Stimulated activated CD4-positive, alpha-beta T cell treated with anti-CD3 and anti-CD28 coated beads, Interleukin-1b, Interleukin-23, amount 100 ng/mL, for 1 hour (primary cell): ENCODE measurements at regions not wholly inside any gene's neighbourhood (a gene's known extent, or its start where the extent isn't known, plus 50 kb on each side); places are given as distances from the start of the nearest gene placed in this dataset.
"Not testable (repeated sequence)": the region's sequence is repeated elsewhere in the genome, so short reads cannot be mapped to it uniquely, and the experiment has no call there.

Experiments used
- DNase-seq, 2 donors: peaks; one replicate each; pipeline ENCODE4 v3.0.0-alpha.2; 2020; ENCODE audit warnings: low read depth in 2 of 2

DNA sequence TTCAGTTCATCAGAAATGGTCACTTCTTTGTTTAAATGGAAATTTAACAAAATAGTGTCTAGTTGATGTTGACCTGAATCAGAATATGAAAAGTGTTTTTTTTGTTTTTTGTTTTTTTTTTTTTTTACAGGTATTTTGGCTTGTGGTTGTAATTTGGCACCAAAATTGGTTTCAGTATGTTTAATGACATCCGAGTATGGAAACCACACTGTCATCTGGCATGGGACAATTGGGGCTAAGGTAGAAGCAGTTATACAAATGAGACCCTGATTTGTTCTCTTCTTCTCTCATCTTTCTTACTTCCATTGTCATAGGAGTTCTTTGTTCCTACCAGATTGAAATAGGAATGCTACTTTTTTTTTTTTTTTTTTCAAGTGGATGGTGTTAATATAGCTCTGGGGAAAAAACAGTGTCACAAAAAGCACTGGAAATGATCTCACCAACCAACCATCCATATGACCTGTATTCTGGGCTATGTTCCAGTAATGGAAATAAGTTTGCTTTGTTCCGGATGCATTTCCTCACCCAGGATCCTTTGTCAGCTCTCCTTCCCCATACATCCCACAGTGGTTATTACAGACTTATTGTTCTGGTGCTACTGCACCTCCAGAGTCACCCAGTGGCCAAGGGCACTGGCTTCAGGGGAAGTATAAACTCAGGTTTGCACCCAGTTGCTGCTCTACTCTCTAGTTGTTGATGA lies 95.8 kb downstream of the ATXN3L start:
- DNase-seq: no peak

DNA sequence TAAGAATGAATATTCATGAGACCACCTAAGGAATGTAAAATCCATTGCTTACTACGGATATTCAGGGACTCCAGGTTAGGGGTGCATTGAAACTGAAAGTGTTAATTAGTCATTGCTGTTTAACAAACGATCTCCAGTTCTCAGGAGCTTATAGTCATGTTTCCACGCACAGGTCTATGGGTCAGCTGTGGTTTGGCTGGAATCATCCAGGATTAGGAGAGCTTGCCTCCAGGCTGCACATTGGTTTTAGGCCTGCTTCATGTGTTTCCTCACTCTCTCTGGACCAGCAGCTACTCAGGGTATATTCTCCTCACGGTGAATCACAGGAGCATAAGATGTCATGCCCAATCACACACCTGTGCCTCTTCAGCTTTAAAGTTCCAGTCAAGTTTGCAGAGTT lies 98.9 kb downstream of the ATXN3L start:
- DNase-seq: no peak

DNA sequence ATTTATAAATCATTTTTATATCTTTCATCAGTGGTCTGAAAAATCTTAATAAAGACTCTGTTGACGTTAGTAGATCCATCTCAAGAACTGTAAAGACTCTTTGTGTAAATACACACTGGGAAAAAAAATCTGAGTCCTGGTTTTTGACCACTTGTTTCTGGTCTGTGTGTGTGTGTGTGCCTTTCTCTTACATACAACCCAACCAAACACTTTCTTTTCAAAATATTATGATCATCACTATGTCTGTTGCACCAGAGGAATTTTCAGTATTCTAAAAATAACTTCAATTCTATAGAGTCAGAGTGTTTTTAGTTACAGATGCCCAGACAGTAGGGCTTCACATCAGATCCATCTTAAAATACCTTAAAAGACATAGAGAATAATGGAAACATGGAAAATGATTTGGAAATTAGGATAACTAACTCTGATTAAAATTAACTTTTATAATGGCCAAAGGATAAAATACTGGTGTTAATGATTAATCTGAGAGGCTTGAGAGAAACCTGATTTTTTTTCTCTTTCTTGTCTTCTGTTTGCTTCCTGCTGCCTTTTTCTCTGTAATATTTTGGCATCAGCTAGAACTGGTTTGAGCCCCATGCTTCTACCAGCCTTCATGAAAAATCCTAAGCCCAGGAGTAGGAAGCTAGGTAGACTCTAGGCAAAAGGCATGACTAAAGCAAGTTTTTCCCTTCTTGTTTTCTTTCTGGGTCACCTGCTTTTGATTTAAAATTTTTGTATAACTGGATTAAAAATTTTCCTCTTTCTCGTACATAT lies 99.7 kb downstream of the ATXN3L start:
- DNase-seq: no peak

DNA sequence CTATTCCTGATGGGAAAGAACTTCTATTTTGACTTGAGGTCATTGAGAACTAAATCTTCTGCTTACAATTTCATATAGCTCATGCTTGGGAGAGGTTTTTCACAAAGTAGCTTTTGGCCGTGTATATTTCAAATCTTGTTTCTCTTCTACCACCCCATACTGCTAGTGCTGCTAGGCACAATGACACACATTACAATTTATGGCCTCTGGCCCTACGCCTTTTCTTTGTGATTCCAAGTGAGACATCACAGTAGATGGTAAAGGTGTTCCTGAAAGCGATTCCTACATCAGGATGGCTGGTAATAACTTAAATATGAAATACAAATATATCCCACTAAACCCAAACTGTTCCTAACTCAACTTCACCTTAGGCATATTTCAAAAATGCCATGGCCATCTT lies 101.1 kb downstream of the ATXN3L start:
- DNase-seq: no peak

DNA sequence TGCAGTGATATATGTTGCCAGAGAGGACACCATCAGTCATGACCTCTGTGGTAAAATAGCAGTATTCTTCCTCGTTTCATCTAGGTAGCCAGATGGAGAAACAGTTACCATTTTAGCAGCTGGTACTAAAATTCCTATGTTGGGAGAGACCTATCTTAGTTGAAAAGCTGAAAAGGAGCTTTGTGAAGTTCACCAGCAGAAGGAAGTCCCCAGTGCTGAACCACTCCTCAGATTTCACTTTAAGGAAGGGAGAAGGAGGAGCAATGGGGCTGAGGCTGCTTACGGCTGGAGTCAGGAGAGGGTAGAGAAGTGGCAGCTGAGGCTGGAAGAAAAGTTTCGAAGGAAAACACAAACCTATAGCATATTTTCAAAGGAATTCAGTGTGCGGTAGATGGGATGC lies 103.7 kb downstream of the ATXN3L start:
- DNase-seq: no peak

DNA sequence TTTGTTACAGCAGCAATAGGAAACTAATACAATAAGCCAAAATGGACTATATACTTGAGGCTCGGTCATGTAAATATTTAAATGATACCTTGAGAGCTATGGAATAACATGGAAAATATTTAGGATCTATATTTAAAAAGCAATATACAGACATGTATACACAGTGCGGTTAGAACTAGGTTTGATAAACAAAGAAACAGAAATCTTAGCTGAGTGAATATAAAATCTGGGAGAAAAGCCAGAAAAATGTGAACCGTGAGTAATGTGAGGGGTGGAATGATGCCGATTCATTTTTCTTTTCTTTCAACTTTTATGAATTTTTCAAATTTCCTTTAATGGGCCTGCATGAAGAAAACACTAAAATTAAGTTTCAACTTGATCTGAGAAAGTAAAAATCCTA lies 104.1 kb downstream of the ATXN3L start:
- no peak for DNase-seq

DNA sequence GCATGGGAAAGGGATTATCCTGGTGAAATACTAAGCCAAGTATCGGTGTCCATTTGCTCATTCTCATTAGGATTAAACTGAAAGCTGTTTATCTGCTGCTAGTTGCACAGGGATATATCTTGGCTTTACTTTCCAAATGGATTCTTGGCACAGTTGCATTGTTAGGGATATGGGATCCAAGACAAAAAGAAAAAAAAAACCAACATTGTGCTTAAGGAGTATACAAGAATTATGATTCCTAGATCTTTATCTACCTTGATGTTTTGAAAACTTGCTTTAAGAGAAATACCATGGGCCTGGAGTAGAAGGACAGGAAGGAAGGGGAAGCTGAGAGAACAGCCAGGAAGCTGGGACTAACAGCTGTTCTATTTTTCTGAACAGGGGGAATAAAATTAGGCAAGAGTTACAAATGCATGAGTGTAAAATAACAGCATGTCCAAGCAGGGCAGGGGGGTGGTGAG lies 107.6 kb downstream of the ATXN3L start:
- no peak for DNase-seq

DNA sequence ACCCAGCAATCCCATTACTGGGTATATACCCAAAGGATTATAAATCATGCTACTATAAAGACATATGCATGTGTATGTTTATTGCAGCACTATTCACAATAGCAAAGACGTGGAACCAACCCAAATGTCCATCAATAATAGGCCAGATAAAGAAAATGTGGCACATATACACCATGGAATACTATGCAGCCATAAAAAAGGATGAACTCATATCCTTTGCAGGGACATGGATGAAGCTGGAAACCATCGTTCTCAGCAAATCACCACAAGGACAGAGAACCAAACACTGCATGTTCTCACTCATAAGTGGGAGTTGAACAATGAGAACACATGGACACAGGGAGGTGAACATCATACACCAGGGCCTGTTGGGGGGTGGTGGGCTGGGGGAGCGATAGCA lies 109.7 kb downstream of the ATXN3L start:
- not testable (repeated sequence) for DNase-seq

DNA sequence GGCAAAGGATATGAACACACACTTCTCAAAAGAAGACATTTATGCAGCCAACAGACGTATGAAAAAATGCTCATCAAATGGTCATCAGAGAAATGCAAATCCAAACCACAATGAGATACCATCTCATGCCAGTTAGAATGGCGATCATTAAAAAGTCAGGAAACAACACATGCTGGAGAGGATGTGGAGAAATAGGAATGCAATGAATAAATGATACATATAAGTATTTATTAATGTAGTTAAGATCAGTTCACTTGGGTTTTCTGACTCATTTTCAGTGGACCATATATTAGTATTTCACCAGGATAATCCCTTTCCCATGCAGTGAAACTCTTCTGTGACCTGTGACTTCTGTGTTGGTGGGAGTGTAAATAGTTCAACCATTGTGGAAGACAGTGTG lies 110.1 kb downstream of the ATXN3L start:
- DNase-seq: not testable (repeated sequence)

DNA sequence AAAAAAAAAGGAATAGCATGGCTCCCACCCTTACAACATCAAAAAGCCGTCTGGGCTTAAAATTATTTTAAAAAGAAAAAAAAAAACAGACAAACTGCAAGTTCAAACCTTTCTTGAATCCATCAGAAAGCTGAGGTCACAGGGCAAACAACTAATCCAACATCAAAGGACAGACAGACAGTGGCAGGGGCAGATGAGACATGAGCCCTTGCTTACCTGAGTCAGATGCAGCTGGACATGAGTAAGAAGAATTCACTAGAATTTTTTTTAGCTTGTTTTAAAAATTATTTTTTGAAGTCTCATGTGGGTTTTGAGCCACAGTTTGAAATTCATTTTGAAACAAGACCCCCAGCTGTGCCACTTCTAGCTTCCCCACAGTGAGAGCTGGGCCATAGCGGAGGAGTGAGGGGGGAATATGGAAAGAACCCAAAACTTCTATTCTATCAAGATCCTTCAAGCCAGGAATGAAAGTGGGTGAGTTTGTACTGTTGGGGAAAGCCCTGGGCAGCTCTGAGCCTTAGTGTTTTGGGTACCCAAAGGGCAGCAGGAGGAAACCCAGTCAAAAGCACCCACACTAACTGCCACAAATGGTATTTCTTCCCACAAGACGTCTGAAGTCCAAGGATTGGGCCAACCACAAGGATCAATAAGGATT lies 111.4 kb downstream of the ATXN3L start:
- DNase-seq: no peak

DNA sequence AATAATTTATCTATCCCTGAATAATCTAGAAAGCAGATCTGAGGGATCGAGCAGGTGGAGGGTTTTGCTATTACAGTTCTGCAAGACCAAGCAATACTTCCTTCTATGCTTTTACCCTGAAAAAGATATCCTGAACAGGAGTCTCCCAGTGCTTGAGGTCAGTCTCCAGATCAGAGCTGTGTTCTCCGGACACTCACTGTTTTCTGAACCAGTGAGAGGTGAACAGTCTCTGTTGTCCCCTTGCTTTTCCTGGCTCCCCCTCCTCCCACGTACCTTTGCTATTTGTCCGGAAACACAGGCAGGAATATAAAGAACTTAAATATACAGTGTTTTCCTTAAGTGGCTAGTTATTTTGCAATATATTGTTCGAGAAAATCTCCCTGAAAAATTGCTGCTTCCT lies 116.6 kb downstream of the ATXN3L start:
- DNase-seq: no peak

DNA sequence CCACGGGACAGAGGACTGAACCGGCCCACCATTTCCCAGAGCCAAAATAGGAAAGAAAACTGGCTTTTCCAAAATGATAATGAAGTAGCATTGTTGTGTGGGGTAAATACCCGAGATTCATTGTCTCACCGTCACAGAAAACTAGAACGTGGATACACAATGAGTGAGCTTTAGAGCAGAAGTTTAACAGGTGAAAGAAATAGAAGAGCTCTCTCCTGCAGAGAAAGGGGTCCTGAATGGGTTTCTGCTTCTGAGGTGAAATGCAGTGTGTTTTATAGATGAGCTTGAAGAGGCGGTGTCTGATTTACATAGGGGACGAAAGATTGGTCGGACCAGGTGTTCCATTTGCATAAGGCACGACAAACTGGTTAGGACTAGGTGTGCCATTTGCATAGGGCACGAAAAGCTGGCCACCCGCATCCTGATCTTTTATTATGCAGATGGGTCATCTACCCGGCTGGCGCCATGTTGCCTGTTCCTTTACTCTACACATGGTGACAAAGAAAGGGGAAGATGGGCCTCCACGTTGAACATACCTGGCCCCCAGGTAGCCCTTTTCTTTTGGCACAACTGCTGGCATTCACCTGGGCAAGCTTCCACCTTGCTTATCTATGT lies 118.1 kb downstream of the ATXN3L start:
- no peak for DNase-seq

DNA sequence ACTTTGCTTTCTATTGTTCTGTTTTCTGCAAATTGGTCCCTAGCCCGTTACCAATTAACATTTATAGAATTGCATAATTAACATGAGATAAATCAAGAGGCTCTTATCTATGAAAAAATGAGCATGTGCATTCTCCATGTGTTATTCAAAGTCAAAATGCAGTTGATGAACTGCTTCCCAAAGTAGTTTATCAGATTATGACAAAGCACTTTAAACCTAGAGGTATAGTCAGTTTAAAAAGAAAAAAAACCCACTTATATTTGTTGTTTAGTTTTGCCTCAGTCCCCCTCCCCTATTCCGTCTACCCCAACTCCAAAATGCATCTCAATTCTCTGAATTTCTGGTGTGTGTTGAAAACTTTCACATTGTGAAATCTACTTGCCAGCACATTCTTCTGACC lies 119.5 kb downstream of the ATXN3L start:
- DNase-seq: no peak

DNA sequence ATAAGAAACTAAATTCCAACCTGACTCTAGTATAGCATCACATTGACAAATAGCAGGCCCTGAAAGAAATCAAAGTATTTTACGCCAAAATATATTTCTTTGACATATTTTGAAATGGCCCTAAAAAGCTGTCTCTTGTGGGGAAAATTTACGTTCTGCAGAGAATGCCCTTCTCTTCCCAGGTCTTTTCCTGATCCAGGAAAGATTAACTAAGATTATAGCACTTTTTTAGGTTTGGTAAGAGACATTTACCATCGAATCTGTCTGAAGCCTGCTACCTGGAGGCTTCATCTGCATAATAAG lies 121.1 kb downstream of the ATXN3L start:
- DNase-seq: no peak

DNA sequence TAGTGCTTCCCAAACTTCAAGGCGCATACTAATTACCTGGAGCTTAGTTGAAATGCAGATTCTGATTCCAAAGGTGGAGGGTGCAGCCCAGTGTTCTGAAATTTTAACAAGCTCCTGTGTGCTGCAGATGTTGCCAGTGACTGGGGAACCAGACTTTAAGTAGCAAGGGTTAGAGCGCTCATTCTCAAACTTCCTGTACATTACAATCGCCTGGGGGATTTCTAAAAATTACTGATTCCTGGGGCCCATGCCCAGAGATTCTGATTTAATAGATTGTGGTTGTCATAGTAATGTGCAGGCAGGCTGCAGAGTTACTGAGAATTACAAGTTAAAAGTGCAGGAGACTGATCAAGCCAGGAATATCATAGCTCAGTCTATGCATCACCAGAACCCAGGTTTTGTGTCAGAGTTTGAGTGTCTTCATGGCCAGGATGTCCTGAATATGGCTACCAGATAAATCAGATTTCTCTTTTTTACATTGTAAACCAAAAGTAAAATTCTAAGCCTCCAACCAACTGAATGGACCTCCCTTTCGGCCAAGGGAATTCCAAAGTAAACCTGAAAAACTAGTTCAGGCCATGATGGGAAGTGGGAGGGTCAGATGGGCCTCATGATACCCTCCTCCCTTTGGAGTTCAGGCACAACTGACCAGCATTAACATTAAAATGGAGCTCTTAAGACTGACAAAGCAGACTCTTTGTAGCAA lies 121.6 kb downstream of the ATXN3L start:
- no peak for DNase-seq

DNA sequence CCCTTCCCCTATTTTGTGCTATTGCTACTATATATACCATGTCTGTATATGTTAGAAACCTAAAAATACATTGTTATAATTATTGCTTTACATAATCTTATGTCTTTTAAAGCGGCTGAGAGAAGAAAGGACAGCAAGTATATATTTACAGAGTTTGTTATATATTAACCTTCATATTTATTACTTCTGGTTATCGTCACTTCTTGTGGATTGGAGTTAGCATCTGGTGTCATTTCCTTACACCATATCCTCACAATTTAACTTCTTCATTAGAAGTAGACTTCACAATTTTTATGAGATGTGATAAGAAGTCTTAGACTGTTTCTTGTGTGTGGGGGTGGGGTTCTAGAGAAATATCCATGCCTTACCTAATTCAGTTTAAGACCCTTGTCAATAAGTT lies 123.1 kb downstream of the ATXN3L start:
- DNase-seq: no peak

DNA sequence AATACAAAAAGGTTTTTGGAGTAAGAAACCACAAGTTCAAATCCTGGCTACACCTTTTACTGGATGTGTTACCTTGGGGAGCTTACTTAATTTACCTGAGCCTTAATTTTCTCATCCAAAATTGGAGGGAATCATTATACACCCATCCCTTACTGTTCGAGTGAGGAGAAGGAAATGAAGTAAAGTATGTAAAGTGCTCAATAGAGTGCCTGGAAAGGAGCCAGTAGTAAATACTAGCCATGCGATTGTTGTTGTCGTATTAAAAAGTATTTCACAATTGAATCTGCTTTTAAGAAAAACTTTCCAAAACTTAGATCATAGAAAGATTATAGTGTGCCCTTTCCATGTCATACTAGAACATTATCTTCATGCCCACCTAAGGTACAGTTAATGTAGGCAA lies 124.5 kb downstream of the ATXN3L start:
- DNase-seq: no peak

DNA sequence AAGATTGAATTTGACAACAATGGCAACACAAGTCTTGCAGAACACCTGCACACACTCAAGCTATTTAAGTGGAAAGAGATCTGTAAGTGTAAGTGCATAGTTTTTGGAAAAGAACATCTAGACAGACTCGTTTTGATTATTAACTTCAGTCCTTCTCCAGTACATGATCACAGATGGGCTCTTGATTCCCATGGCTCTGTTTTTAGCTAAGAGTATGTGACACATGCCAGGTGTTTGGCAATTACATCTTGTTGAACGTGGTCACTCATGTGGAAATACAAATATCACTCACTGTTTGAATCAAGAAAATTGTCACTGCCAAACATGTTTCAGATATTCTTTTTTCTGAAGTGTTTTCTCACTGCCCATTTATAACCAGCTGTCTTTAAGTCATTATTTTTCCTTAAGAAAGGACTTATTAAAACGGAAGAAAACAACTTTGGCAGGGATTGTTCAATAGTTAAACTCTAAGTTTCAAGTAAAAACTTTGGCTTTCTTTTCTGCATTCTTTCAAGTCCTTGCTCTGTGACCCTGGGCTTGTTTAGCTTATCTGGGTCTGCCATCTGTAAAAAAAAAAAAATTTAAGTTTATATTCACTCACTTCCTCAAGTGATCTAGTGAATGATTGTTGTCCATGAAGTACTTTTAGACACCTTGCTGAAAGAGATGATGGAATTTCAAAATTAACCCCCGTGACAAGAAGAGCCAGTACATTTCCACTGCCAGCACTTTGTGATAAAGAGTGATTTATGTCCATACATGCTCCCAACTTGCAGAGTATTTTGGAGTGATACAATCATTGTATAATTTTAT lies 125.4 kb downstream of the ATXN3L start:
- no peak for DNase-seq

DNA sequence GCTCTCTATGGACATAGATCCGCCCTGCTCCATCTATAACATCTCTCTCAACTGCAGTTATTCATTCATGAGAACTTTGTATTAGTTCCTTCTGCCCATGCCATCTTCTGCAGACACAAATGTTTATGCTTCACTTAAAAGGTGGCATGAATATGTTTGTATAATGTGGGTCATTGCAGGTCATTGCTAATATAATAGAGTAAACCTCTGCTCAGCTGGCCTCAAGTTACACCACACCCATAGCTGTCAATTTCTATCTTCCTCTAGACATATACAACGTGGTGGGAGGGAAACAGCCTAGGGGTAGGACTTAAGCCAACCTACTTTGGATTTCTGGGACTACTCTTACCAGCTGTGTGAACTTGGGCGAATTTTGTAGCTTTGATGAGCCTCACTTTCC lies 129.8 kb downstream of the ATXN3L start:
- DNase-seq: no peak

DNA sequence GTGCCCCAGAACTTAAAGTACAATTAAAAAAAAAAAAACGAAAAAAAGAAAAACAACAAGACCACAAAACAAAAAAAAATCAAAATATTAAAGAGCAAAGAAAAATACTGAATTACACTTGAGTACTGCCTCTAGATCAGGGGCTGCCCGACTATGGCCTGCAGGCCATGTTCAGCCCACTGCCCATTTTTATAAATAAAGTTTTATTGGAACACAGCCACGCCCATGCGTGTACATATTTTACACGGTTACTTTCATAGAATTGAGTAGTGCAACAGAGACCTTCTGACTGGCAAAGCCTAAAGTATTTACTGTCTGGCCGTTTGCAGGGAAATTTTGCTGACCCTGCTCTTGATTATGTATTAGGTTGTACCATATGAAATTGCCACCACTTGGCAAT lies 130.5 kb downstream of the ATXN3L start:
- no peak for DNase-seq

DNA sequence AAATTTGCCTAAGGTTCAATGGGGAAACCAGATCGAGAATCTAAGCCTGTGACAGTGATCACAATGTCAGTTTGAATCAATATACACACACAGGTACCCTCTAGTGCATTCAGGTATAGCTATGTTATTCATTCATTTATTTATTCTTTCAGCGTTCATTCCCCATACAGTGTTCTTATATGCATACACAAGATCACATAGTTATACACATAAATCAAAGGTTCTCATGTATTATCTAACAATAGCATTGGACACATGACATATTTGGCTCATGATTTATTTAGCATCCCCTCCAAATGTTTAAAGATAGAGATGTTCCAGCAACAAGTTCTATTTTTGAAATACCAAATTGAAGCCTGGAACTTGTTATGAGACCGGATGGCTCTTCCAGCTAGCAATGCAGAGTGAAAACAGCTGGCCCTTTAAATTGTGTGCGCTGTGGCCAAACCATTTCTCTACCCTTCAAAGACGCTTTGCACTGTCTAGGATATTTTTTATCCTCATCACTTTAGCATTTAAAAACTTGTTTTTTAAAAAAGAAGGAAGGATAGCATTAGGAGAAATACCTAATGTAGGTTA lies 131.0 kb downstream of the ATXN3L start:
- no peak for DNase-seq
